A673 (cell line): ENCODE measurements at regions not wholly inside any gene's neighbourhood (a gene's known extent, or its start where the extent isn't known, plus 50 kb on each side); places are given as distances from the start of the nearest gene placed in this dataset.

ENCODE experiments used
- BruUV-seq: library from RNA; stranded (reverse); fragments of 400-500 nt; replicated peaks from 2 replicates; lab custom pipeline; 2021; lab: Mats Ljungman, UMichigan
- CTCF ChIA-PET: fragments of 300-600 bp; sonication (Branson Sonifier 250); formaldehyde crosslinking; loops from one replicate; lab custom pipeline; 2022; ENCODE audit warnings: antibody characterized with exemption; lab: Charles Lee
- POLR2A ChIA-PET: fragments of 300-600 bp; sonication (Branson Sonifier 250); formaldehyde crosslinking; loops from one replicate; lab custom pipeline; 2022; ENCODE audit warnings: antibody characterized with exemption; ENCODE audit not compliant: low non-redundant PET; lab: Charles Lee
- DNase-seq: peaks from one replicate; pipeline ENCODE4 v3.0.0-alpha.2; 2015; ENCODE audit warnings: low spot score
- H3K27ac ChIP-seq: fragments of 200-600 bp; sonication (generic); 2 replicates; pipeline ENCODE4 v1.5.1; 2016; ENCODE audit warnings: mixed run types, low read depth, mild to moderate bottlenecking, mixed read lengths, antibody characterized with exemption, low read length; ENCODE audit not compliant: poor library complexity, severe bottlenecking
- H3K27me3 ChIP-seq: fragments of 200-600 bp; sonication (generic); replicated peaks from 2 replicates; pipeline ENCODE4 v1.6.1; 2017; ENCODE audit warnings: mixed run types, low read depth, mild to moderate bottlenecking, mixed read lengths, antibody characterized with exemption, low read length; ENCODE audit not compliant: insufficient read depth, poor library complexity
- H3K36me3 ChIP-seq: fragments of 200-600 bp; sonication (generic); 2 replicates; pipeline ENCODE4 v1.6.1; 2016; ENCODE audit warnings: mixed run types, mild to moderate bottlenecking, mixed read lengths, antibody characterized with exemption, low read length; ENCODE audit not compliant: insufficient read depth, poor library complexity, severe bottlenecking
- H3K4me1 ChIP-seq: fragments of 200-600 bp; sonication (generic); 2 replicates; pipeline ENCODE4 v1.6.1; 2017; ENCODE audit warnings: mixed run types, mild to moderate bottlenecking, mixed read lengths, antibody characterized with exemption, low read length; ENCODE audit not compliant: insufficient read depth, poor library complexity, severe bottlenecking
- H3K4me3 ChIP-seq: fragments of 200-600 bp; sonication (generic); 2 replicates; pipeline ENCODE4 v1.5.1; 2016; ENCODE audit warnings: low read depth, mixed run types, mild to moderate bottlenecking, mixed read lengths, low read length; ENCODE audit not compliant: poor library complexity, severe bottlenecking
- H3K9me3 ChIP-seq: fragments of 200-600 bp; sonication (generic); 2 replicates; pipeline ENCODE4 v1.6.1; 2016; ENCODE audit warnings: mixed run types, low read depth, mild to moderate bottlenecking, mixed read lengths, antibody characterized with exemption, low read length; ENCODE audit not compliant: poor library complexity, severe bottlenecking
- EZH2 ChIP-seq: fragments of 200-600 bp; sonication (generic); IDR thresholded peaks from 2 replicates; pipeline ENCODE4 v1.6.1; 2017; ENCODE audit warnings: borderline replicate concordance, low read depth, mild to moderate bottlenecking, mixed read lengths, antibody characterized with exemption, low read length; ENCODE audit not compliant: poor library complexity, severe bottlenecking
- intact Hi-C: fragments of 100-400 bp; cut with micrococcal nuclease; formaldehyde crosslinking; loops from one replicate; pipeline ENCODE4 v1.10.0; 2022; ENCODE audit not compliant: unreplicated experiment
- TF ChIP-seq, protein P1 (sequence below): fragments of 300-800, 200-600 bp; sonication (generic); conservative IDR thresholded peaks from 2 replicates; pipeline ENCODE4 v1.5.1; 2017; ENCODE audit warnings: low read depth, mild to moderate bottlenecking, antibody characterized with exemption, low read length, moderate library complexity, mixed read lengths

DNA sequence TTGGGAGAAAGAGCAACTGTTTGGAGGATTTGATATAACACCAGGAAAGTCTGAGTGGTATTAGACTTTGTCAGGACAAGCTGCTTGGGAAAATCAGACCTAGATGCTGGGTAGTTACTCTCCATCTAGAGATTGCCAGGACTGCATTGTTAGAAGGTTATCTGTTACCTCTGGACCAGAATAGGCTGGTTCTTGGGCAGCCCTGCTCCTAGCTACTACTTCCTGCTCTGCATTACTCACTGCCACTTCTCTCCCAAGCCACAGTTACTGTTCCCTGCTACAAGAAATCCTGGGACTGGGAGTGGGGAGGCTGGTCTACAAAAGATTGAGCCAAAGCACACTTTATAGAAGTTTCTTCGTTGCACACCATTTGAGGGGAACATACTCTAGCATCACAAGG, 95.5 kb upstream of the KCNN2 start:
- DNase-seq = no peak
- TF ChIP-seq, protein P1, sequence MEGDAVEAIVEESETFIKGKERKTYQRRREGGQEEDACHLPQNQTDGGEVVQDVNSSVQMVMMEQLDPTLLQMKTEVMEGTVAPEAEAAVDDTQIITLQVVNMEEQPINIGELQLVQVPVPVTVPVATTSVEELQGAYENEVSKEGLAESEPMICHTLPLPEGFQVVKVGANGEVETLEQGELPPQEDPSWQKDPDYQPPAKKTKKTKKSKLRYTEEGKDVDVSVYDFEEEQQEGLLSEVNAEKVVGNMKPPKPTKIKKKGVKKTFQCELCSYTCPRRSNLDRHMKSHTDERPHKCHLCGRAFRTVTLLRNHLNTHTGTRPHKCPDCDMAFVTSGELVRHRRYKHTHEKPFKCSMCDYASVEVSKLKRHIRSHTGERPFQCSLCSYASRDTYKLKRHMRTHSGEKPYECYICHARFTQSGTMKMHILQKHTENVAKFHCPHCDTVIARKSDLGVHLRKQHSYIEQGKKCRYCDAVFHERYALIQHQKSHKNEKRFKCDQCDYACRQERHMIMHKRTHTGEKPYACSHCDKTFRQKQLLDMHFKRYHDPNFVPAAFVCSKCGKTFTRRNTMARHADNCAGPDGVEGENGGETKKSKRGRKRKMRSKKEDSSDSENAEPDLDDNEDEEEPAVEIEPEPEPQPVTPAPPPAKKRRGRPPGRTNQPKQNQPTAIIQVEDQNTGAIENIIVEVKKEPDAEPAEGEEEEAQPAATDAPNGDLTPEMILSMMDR = no peak
- no peak for TF ChIP-seq EZH2
- no peak overlapping the region for H3K27ac ChIP-seq
- H3K4me3 ChIP-seq = no peak overlapping the region
- H3K27me3 ChIP-seq = no peaks in the 10 kb centered on the region
- ChIA-PET CTCF (no interaction called here), POLR2A (no interaction called here)
- H3K36me3 ChIP-seq = no peaks in the 10 kb centered on the region
- intact Hi-C loops = no loop called here
- BruUV-seq = no TSS peak
- no peaks in the 10 kb centered on the region for H3K4me1 ChIP-seq
- no peaks in the 10 kb centered on the region for H3K9me3 ChIP-seq

DNA sequence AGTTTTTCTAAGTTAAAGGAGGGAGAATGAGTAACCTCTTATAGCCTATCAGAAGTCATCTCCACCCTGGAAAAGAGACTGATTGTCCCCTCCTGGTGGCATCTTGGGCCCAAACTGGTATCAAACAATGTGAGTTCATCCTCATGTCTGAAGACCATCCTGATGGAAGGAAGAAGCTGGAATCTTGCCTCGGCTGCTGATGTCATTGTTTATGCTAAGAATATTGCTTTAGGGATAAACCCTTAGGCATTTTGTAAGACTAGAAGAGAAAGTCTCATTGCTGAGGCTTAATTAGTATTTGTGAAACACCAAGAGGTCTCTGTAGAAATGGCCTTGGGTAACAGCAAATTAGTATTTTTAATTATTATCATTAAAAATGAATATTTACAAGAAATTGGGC, 65.7 kb upstream of the KCNN2 start:
- TF ChIP-seq, protein P1 = no peak
- TF ChIP-seq EZH2 = no peak
- no peak overlapping the region for H3K27ac ChIP-seq
- CTCF ChIA-PET = no interaction called here
- H3K4me1 ChIP-seq = no peaks in the 10 kb centered on the region
- no peaks in the 10 kb centered on the region for H3K36me3 ChIP-seq
- intact Hi-C loops = no loop called here
- H3K4me3 ChIP-seq = no peak overlapping the region
- no peaks in the 10 kb centered on the region for H3K9me3 ChIP-seq
- no TSS peak for BruUV-seq
- POLR2A ChIA-PET = no interaction called here
- no peak for DNase-seq
- no peaks in the 10 kb centered on the region for H3K27me3 ChIP-seq

DNA sequence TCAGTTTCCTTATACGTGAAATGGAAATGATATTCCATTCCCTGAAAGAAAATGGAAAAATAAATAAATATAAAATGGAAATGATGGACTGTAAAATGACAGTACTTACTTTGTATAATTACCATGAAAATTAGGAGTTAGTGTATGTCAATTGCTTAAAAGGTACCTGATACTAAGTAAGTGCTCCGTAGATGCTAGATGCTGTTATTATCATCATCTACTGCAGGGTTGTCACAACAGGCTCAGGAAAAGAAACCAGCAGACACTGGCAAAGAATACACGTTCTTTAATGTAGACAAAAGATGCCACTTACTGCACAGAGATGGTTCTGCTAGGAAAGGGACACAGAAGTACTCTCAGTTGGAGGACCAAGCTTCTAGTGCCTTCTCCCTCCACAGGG, 64.0 kb upstream of the KCNN2 start:
- DNase-seq = no peak
- ChIA-PET POLR2A (no interaction called here), CTCF (no interaction called here)
- no peak overlapping the region for H3K27ac ChIP-seq
- H3K36me3 ChIP-seq = no peaks in the 10 kb centered on the region
- TF ChIP-seq, protein P1 = no peak
- TF ChIP-seq EZH2 = no peak
- no peaks in the 10 kb centered on the region for H3K9me3 ChIP-seq
- BruUV-seq = no TSS peak
- no peaks in the 10 kb centered on the region for H3K27me3 ChIP-seq
- no peaks in the 10 kb centered on the region for H3K4me1 ChIP-seq
- intact Hi-C loops = no loop called here
- no peak overlapping the region for H3K4me3 ChIP-seq
